Fibroblast of lung (primary cell): ENCODE measurements at regions not wholly inside any gene's neighbourhood (a gene's known extent, or its start where the extent isn't known, plus 50 kb on each side); places are given as distances from the start of the nearest gene placed in this dataset.

Experiments
- DNase-seq, 2 donors: peaks; one replicate each; pipeline versions ENCODE4 v3.0.0 to v3.0.0-alpha.2; 2010; ENCODE audit warnings: low read depth in 2 of 2
- H2AFZ ChIP-seq: 2 replicates; pipeline ENCODE4 v1.5.1; 2012; ENCODE audit warnings: low read length, control low read depth, inconsistent platforms
- H3K27ac ChIP-seq: 2 replicates; pipeline ENCODE4 v1.5.1; 2011; ENCODE audit warnings: low read length, control low read depth; ENCODE audit not compliant: insufficient read depth
- H3K27me3 ChIP-seq: 2 replicates; pipeline ENCODE4 v1.5.1; 2011; ENCODE audit warnings: mild to moderate bottlenecking, low read length; ENCODE audit not compliant: control insufficient read depth, insufficient read depth
- H3K36me3 ChIP-seq: 2 replicates; pipeline ENCODE4 v1.5.1; 2011; ENCODE audit warnings: low read length; ENCODE audit not compliant: control insufficient read depth, insufficient read depth
- H3K4me1 ChIP-seq: 2 replicates; pipeline ENCODE4 v1.5.1; 2011; ENCODE audit warnings: low read length; ENCODE audit not compliant: control insufficient read depth, insufficient read depth; ENCODE audit errors: extremely low read depth
- H3K4me2 ChIP-seq: 2 replicates; pipeline ENCODE4 v1.5.1; 2011; ENCODE audit warnings: low read length, control low read depth; ENCODE audit not compliant: insufficient read depth; ENCODE audit errors: extremely low read depth
- H3K4me3 ChIP-seq, 4 experiments: fragments of 200-600 bp in 1 of 4; sonication (generic) in 1 of 4; replicated peaks in 1 of 4; 2 replicates each; pipeline ENCODE4 v1.5.1; 2011 to 2016; ENCODE audit warnings: low read length in 4 of 4, low read depth in 3 of 4, mild to moderate bottlenecking in 3 of 4, control low read depth in 2 of 4, inconsistent platforms in 1 of 4, mixed read lengths in 1 of 4; ENCODE audit not compliant: insufficient read depth in 1 of 4; ENCODE audit errors: control extremely low read depth in 1 of 4
- H3K79me2 ChIP-seq: 2 replicates; pipeline ENCODE4 v1.5.1; 2012; ENCODE audit warnings: mild to moderate bottlenecking, low read length, inconsistent platforms; ENCODE audit not compliant: control insufficient read depth, insufficient read depth
- H3K9ac ChIP-seq: 2 replicates; pipeline ENCODE4 v1.5.1; 2011; ENCODE audit warnings: mild to moderate bottlenecking, low read length, control low read depth; ENCODE audit not compliant: insufficient read depth
- H3K9me3 ChIP-seq: 2 replicates; pipeline ENCODE4 v1.5.1; 2012; ENCODE audit warnings: low read depth, low read length; ENCODE audit not compliant: control insufficient read depth, insufficient read depth
- H4K20me1 ChIP-seq: 2 replicates; pipeline ENCODE4 v1.5.1; 2011; ENCODE audit warnings: low read length; ENCODE audit not compliant: control insufficient read depth, insufficient read depth; ENCODE audit errors: extremely low read depth
- CTCF ChIP-seq, 2 donors: IDR thresholded peaks in 1 of 2; conservative IDR thresholded peaks in 1 of 2; 1 replicate in 1 of 2; 2 replicates in 1 of 2; pipeline ENCODE4 v1.5.1; 2011 to 2012; ENCODE audit warnings: low read length in 2 of 2, control low read depth in 1 of 2, inconsistent platforms in 1 of 2, low read depth in 1 of 2, mild to moderate bottlenecking in 1 of 2
- EZH2 ChIP-seq: IDR thresholded peaks from 2 replicates; pipeline ENCODE4 v1.5.1; 2012; ENCODE audit warnings: low read length, control low read depth, mild to moderate bottlenecking; ENCODE audit errors: missing control alignments

DNA sequence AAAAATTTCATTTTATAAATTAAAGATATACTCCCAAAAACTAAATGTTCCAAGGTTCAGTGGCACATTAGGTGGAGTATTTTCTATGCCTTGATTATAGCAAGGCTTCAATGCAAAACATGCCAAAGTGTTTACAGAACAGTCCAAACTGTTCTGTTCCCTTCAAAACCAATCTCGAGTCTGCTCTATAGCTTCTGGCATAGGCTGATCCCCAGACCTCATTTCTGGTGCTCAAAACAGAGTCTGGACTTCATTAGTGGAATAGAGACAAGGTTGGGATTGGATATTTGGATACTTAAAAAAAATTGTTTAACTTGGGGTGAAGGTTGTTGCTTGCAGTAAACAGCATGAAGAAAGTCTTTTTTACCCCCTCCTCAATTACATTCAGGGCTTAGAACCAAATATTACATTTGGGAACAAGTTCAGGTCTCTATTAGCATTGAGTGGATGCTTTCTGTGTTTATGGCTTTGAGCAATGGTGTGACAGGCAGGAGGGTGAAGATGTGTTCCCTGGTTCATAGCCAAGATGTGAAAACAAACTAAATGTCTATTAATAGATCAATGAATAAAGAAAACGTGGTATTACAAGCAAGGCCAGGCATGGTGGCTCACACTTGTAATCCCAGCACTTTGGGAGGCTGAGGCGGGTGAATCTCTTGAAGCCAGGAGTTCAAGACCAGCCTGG lies 208.1 kb upstream of the RND3 start:
- no peaks in the 10 kb centered on the region for H3K36me3 ChIP-seq
- H2AFZ ChIP-seq = no peak overlapping the region
- no peak for DNase-seq
- H3K27ac ChIP-seq = no peak overlapping the region
- peaks cover 2% of the 10 kb centered on the region for H3K4me1 ChIP-seq
- H3K79me2 ChIP-seq = no peaks in the 10 kb centered on the region
- no peaks in the 10 kb centered on the region for H3K27me3 ChIP-seq
- no peak overlapping the region for H3K4me2 ChIP-seq
- H4K20me1 ChIP-seq = no peaks in the 10 kb centered on the region
- TF ChIP-seq EZH2 (no peak), CTCF (conservative IDR thresholded peaks at IDR 0.05 in 1 of 2, IDR thresholded peaks at IDR 0.05 in 1 of 2; ENCODE audit: low read depth in 1 of 2, low read length in 2 of 2) (no peak)
- H3K9me3 ChIP-seq = no peaks in the 10 kb centered on the region
- no peak overlapping the region for H3K9ac ChIP-seq
- no peak overlapping the region for H3K4me3 ChIP-seq

DNA sequence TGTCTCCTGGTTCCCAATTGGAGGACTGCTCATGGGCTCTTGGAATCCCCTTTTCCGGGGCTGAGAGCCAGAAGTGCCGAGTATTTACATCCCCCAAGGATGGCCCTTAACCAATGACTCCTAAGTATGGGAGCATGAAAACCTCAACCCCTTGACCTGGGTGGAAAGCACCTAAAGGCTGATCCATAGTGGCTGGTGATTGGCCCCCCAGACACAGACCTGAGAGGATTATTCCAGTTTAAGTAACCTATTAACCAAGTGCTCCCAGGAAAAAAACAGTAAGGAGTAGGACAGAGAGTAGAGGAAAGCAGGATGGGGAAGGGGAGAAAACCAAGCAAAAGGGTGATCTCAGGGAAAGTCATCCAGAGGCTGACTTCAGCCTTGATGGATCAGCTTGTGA lies 206.1 kb upstream of the RND3 start:
- Histone ChIP-seq H3K27ac (no peak overlapping the region), H2AFZ (no peak overlapping the region), H4K20me1 (no peaks in the 10 kb centered on the region), H3K4me2 (no peak overlapping the region), H3K4me1 (peaks cover 2% of the 10 kb centered on the region), H3K4me3 (no peak overlapping the region), H3K27me3 (no peaks in the 10 kb centered on the region), H3K9ac (no peak overlapping the region), H3K36me3 (no peaks in the 10 kb centered on the region), H3K9me3 (no peaks in the 10 kb centered on the region), H3K79me2 (no peaks in the 10 kb centered on the region)
- TF ChIP-seq EZH2 (no peak), CTCF (conservative IDR thresholded peaks at IDR 0.05 in 1 of 2, IDR thresholded peaks at IDR 0.05 in 1 of 2; ENCODE audit: low read depth in 1 of 2, low read length in 2 of 2) (no peak)
- DNase-seq = no peak

DNA sequence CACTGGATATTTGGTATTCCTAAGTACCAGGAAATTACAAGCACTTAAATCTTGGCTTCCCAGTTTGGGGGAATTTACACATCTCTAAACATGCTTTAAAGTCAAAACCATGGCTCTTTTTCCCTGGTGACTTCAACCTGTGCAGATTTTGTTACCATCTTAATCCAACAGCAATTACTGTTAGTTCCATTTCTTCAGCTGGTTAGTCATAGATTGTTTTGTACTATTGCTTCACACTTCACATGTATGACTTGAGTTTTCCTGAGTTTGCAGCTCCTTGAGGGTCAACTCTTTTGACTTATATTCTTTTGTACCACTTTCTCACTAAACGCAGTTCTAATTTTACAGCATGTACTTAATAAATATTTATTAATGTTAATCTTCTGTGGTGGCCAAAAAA lies 203.4 kb upstream of the RND3 start:
- Histone ChIP-seq H4K20me1 (no peaks in the 10 kb centered on the region), H3K4me1 (peaks cover 2% of the 10 kb centered on the region), H3K79me2 (no peaks in the 10 kb centered on the region), H3K4me3 (no peak overlapping the region), H3K27ac (no peak overlapping the region), H2AFZ (no peak overlapping the region), H3K27me3 (no peaks in the 10 kb centered on the region), H3K9me3 (no peaks in the 10 kb centered on the region), H3K4me2 (no peak overlapping the region), H3K36me3 (no peaks in the 10 kb centered on the region), H3K9ac (no peak overlapping the region)
- peak; percentile 16 to 58 for DNase-seq
- TF ChIP-seq EZH2 (no peak), CTCF (conservative IDR thresholded peaks at IDR 0.05 in 1 of 2, IDR thresholded peaks at IDR 0.05 in 1 of 2; ENCODE audit: low read depth in 1 of 2, low read length in 2 of 2) (no peak)
